GM19452 (cell line): ENCODE measurements at regions not wholly inside any gene's neighbourhood (a gene's known extent, or its start where the extent isn't known, plus 50 kb on each side); places are given as distances from the start of the nearest gene placed in this dataset.

Source experiments
- ATAC-seq: cut with Tn5 transposase; IDR thresholded peaks from one replicate; pipeline ENCODE4 v1.9.1; 2021; ENCODE audit not compliant: unreplicated experiment

- ATAC-seq: no peak
These were observed 493.6 kb upstream of the RIOK2 start for GRCh38 chr5:97676608-97677007.

GRCh38 chr5:97694091-97694490, 511.0 kb upstream of the RIOK2 start:
- ATAC-seq: no peak

- ATAC-seq: no peak
These were observed 531.4 kb upstream of the RIOK2 start for GRCh38 chr5:97714424-97714823.

GRCh38 chr5:97726106-97726505, 543.1 kb upstream of the RIOK2 start:
- ATAC-seq: no peak

- ATAC-seq: no peak
These were observed 545.9 kb upstream of the RIOK2 start for GRCh38 chr5:97728920-97729319.

- no peak for ATAC-seq
These were observed 546.9 kb upstream of the RIOK2 start for GRCh38 chr5:97729938-97730337.

- no peak for ATAC-seq
These were observed 552.2 kb upstream of the RIOK2 start for GRCh38 chr5:97735209-97735608.

- no peak for ATAC-seq
These were observed 554.6 kb upstream of the RIOK2 start for GRCh38 chr5:97737608-97738007.

- ATAC-seq: no peak
These were observed 562.8 kb upstream of the RIOK2 start for GRCh38 chr5:97745817-97746216.

GRCh38 chr5:97750576-97750975, 567.5 kb upstream of the RIOK2 start:
- no peak for ATAC-seq

GRCh38 chr5:97751540-97751939, 568.5 kb upstream of the RIOK2 start:
- ATAC-seq: no peak

GRCh38 chr5:97752871-97753270, 569.8 kb upstream of the RIOK2 start:
- ATAC-seq: no peak

GRCh38 chr5:97762483-97762882, 579.4 kb upstream of the RIOK2 start:
- ATAC-seq: no peak

GRCh38 chr5:97764700-97765099, 581.7 kb upstream of the RIOK2 start:
- no peak for ATAC-seq

- no peak for ATAC-seq
These were observed 595.4 kb upstream of the RIOK2 start for GRCh38 chr5:97778451-97778850.

GRCh38 chr5:97788369-97788768, 605.3 kb upstream of the RIOK2 start:
- no peak for ATAC-seq

GRCh38 chr5:97797994-97798451, 615.0 kb upstream of the RIOK2 start:
- no peak for ATAC-seq

GRCh38 chr5:97801461-97801860, 618.4 kb upstream of the RIOK2 start:
- no peak for ATAC-seq

- no peak for ATAC-seq
These were observed 637.1 kb upstream of the RIOK2 start for GRCh38 chr5:97820138-97820537.

- no peak for ATAC-seq
These were observed 649.7 kb upstream of the RIOK2 start for GRCh38 chr5:97832645-97833296.

- ATAC-seq: no peak
These were observed 651.5 kb upstream of the RIOK2 start for GRCh38 chr5:97834561-97834960.

- no peak for ATAC-seq
These were observed 652.1 kb upstream of the RIOK2 start for GRCh38 chr5:97835112-97835511.

- no peak for ATAC-seq
These were observed 653.8 kb upstream of the RIOK2 start for GRCh38 chr5:97836816-97837215.
